Heart left ventricle (tissue), 16 donors: ENCODE measurements at regions not wholly inside any gene's neighbourhood (a gene's known extent, or its start where the extent isn't known, plus 50 kb on each side); places are given as distances from the start of the nearest gene placed in this dataset.
A peak's percentile ranks its signal among the peaks of the same experiment; 100 is the strongest.

ENCODE experiments used
- ATAC-seq, 4 donors: fragments of 200-7000 bp; cut with Tn5 transposase; one replicate each; pipeline ENCODE4 v1.9.1; 2020 to 2022; ENCODE audit warnings: moderate library complexity in 4 of 4, mild to moderate bottlenecking in 3 of 4, moderate number of reproducible peaks in 1 of 4
- DNase-seq, 5 donors: peaks; one replicate each; pipeline ENCODE4 v3.0.0-alpha.2; 2020
- H3K27ac ChIP-seq, 12 donors: fragments of 200-600 bp; sonication (generic) in 4 of 12; one replicate each; pipeline versions ENCODE4 v1.5.0 to v1.8.0; 2016 to 2022; ENCODE audit warnings: mild to moderate bottlenecking in 2 of 12
- H3K27me3 ChIP-seq, 9 donors: fragments of 200-600 bp; sonication (generic) in 2 of 9; one replicate each; pipeline versions ENCODE4 v1.5.1 to v1.8.0; 2016 to 2022; ENCODE audit warnings: mild to moderate bottlenecking in 3 of 9
- H3K36me3 ChIP-seq, 9 donors: fragments of 200-600 bp; sonication (generic) in 2 of 9; one replicate each; pipeline versions ENCODE4 v1.5.0 to v1.8.0; 2018 to 2022; ENCODE audit warnings: mild to moderate bottlenecking in 2 of 9
- H3K4me1 ChIP-seq, 12 donors: fragments of 200-600 bp; sonication (generic) in 4 of 12; one replicate each; pipeline versions ENCODE4 v1.5.0 to v1.8.0; 2016 to 2022; ENCODE audit warnings: mild to moderate bottlenecking in 3 of 12
- H3K4me3 ChIP-seq, 12 donors: fragments of 200-600 bp; sonication (generic) in 4 of 12; one replicate each; pipeline versions ENCODE4 v1.5.0 to v1.8.0; 2017 to 2022; ENCODE audit warnings: mild to moderate bottlenecking in 9 of 12, moderate library complexity in 4 of 12
- H3K9me3 ChIP-seq, 12 donors: fragments of 200-600 bp; sonication (generic) in 4 of 12; one replicate each; pipeline versions ENCODE4 v1.5.0 to v1.8.0; 2016 to 2022; ENCODE audit warnings: mild to moderate bottlenecking in 1 of 12
- CTCF ChIP-seq, 12 donors: fragments of 200-600 bp; sonication (generic) in 4 of 12; IDR thresholded peaks; one replicate each; pipeline versions ENCODE4 v1.5.0 to v1.8.0; 2018 to 2022; ENCODE audit warnings: antibody characterized with exemption in 12 of 12, mild to moderate bottlenecking in 5 of 12
- POLR2A ChIP-seq, 2 donors: fragments of 450-650 bp; IDR thresholded peaks; one replicate each; pipeline ENCODE4 v1.6.1; 2017; ENCODE audit warnings: antibody characterized with exemption in 2 of 2, mild to moderate bottlenecking in 2 of 2, moderate library complexity in 2 of 2
- WGBS, 4 donors: extraction: QIAGEN DNeasy Blood & Tissue Kit in 2 of 4; methylation state at CpG; one replicate each; pipeline versions ENCODE4 v1.1.5 to v1.1.7; 2013 to 2018; 5-methylcytosine and 5-hydroxymethylcytosine counted together
- intact Hi-C, 10 donors: fragments of 100-400 bp; cut with DNase I; formaldehyde crosslinking; loops; one replicate each; pipeline versions ENCODE4 v1.11.1 to v1.14.2; 2022
- donor health status: ischemic (EF 13 %, LVEDD 7.1; RV severe dilation, severe dysfunction).
- donor health status: healthy with polysubstance abuse.
- donor health status: DM: no; HTN: yes; CAD: no.
- donor health status: DM: no; HTN: no; CAD: no.
- donor health status: ischemic (EF 25% LVEDD 6.9; RV normal size, moderate dysfunction).
- donor health status: ischemic (EF 25% LVEDD 5.7; RV mildly dilated, moderate dysfunction).
- donor health status: healthy.
- donor health status: DM: yes; HTN: yes; CAD: no.
- donor health status: ischemic (EF 35%, LVEDD 5.7; RV mildly dilated, moderate dysfunction).
- donor health status: nonischemic (EF 11% LVEDD 7.7; RV severe dilation, severe dysfunction).
- donor health status: DM: yes; HTN: yes; CAD: no.
- donor health status: PGD.
- donor health status: ischemic (EF 29% LVEDD 5.4; RV normal size, mild dysfunction).
- donor health status: nonischemic (EF 23%, LVEDD 6.1; RV moderate dilation, normal function).

- ATAC-seq: peak in 1 of 4 donors; percentile 16
- WGBS, 4 donors: 87 to 95% (median 89%) methylated on average over 3 of the region's 3 CpGs
- no peak overlapping the region for H3K4me3 ChIP-seq
These were observed 63.8 kb upstream of the ANKH start for GRCh38 chr5:14935341-14935740.

DNA sequence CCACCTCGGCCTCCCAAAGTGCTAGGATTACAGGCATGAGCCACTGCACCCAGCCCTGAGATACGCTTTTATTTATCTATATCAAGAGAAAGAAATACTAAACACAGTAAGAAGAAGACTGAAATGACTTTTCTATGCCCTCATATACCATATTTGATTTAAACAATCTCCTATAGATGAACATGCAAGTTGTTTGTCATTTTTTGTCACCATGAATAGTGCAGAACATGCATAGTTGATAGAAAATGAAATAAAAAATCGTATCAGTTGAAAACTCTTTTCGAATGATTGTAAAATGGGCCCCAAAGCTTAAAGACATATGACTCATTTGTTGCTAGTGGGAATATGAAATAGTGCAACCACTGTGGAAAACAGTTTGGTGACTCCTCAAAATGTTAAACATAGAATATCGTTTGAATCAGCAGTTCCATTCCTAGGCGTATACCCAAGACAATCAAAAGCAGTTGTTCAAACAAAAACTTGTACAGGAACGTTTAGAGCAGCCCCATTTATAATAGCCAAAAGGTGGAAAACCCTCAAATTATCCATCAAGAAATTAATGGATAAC lies 61.4 kb upstream of the ANKH start:
- Histone ChIP-seq H3K4me3 (no peak overlapping the region), H3K27ac (no peak overlapping the region), H3K4me1 (peaks cover 0 to 28% (median 2%) of the 10 kb centered on the region in 12 donors), H3K36me3 (no peaks in the 10 kb centered on the region), H3K9me3 (no peaks in the 10 kb centered on the region), H3K27me3 (no peaks in the 10 kb centered on the region)
- ATAC-seq (no peak), DNase-seq (no peak)
- TF ChIP-seq CTCF (IDR thresholded peaks at IDR 0.05) (no peak), POLR2A (IDR thresholded peaks at IDR 0.05) (no peak)
- WGBS, 4 donors: 88 to 93% (median 91%) methylated on average over 7 of the region's 7 CpGs
- intact Hi-C loops: loop anchor here in 1 of 10 donors (10.0 kb wide), 1 partner anchor 58 kb away; the partner anchor contains the start of gene ANKH

More at GRCh38 chr5:14935341-14935740, 63.8 kb upstream of the ANKH start:
- intact Hi-C loops: loop anchor here in 2 of 10 donors (5.0 to 10.0 kb wide), 3 partner anchors 33 to 63 kb away; partner anchors contain the start of gene ANKH (in 2 of the 2)
- Histone ChIP-seq H3K27ac (peak overlapping the region in 1 of 12 donors; percentile 21), H3K36me3 (no peaks in the 10 kb centered on the region), H3K4me1 (peaks cover 0 to 28% (median 2%) of the 10 kb centered on the region in 12 donors), H3K27me3 (no peaks in the 10 kb centered on the region), H3K9me3 (no peaks in the 10 kb centered on the region)
- TF ChIP-seq CTCF (IDR thresholded peaks at IDR 0.05) (no peak), POLR2A (IDR thresholded peaks at IDR 0.05) (no peak)
- no peak for DNase-seq

DNA sequence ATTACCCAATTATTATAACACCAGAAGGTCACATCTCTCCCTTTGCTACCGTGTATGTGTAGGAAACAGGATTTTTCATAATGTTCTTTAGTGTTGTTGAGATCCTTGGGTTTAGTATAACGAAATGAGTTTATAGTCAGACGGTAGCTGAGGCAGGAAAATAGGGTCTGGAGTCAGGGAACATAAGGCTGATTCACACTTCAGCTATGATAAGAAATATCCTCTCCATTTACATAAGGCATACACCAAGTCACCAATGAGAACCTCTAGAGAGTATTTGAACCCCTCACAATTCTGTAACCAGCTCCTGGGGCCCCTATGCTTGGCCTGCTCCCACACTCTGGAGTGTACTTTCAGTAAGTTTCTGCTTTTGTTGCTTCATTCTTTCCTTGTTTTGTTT lies 58.9 kb upstream of the ANKH start:
- DNase-seq: no peak
- Histone ChIP-seq H3K4me1 (peaks cover 0 to 17% (median 5%) of the 10 kb centered on the region in 12 donors), H3K4me3 (no peak overlapping the region), H3K9me3 (no peaks in the 10 kb centered on the region), H3K27me3 (no peaks in the 10 kb centered on the region), H3K27ac (no peak overlapping the region), H3K36me3 (no peaks in the 10 kb centered on the region)
- ATAC-seq: no peak
- whole genome bisulfite sequencing, 4 donors: 75 to 87% (median 82%) methylated on average over 3 of the region's 3 CpGs
- intact Hi-C loops: loop anchor here in 1 of 10 donors (10.0 kb wide), 1 partner anchor 56 kb away; the partner anchor contains the start of gene ANKH
- TF ChIP-seq POLR2A (IDR thresholded peaks at IDR 0.05) (no peak), CTCF (IDR thresholded peaks at IDR 0.05) (no peak)

DNA sequence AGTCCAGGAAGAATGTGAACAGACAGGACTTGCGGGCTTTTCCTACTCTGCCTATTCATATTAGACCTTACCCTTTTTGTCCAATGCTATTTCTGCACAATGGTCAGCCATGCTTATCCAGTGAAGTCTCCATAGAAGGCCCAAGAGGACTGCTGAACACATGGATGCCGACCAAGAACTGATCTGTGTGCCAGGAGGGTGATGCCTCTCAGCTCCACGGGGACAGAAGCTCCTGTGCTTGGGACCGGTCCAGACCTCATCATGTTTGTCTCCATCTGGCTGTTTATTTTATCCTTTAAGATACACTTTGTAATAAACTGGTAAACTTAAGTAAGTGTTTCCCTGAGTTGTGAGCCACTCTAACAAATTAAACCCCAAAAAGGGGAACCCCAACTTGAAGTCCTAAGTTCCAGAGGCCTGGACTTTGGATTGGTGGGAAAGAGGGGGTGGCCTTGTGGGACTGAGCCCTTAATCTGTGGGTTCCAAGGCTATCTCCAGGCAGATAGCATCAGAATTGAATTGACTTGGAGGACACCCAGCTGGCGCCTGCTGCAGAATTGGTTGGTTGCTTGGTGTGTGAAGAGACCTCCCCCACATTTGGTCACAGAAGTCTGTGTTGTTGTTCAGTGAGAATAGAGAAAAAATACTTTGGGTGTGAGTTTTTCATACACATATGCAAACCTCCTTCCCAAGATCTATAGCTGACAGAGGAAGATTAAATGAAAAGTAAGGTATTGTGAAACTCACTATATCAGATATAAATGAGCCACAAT lies 57.9 kb upstream of the ANKH start:
- peaks cover 0 to 22% (median 6%) of the 10 kb centered on the region in 12 donors for H3K4me1 ChIP-seq
- H3K36me3 ChIP-seq: no peaks in the 10 kb centered on the region
- H3K27me3 ChIP-seq: no peaks in the 10 kb centered on the region
- no peaks in the 10 kb centered on the region for H3K9me3 ChIP-seq
- H3K27ac ChIP-seq: no peak overlapping the region
- TF ChIP-seq CTCF (IDR thresholded peaks at IDR 0.05) (no peak), POLR2A (IDR thresholded peaks at IDR 0.05) (no peak)
- intact Hi-C loops: loop anchor here in 1 of 10 donors (10.0 kb wide), 1 partner anchor 55 kb away; the partner anchor contains the start of gene ANKH
- no peak overlapping the region for H3K4me3 ChIP-seq
- 55 to 65% (median 56%) methylated on average over 5 of the region's 5 CpGs for WGBS, 4 donors
- ATAC-seq (peak in 1 of 4 donors; percentile 15), DNase-seq (no peak)
